GM12878 (cell line): ENCODE measurements at regions not wholly inside any gene's neighbourhood (a gene's known extent, or its start where the extent isn't known, plus 50 kb on each side); places are given as distances from the start of the nearest gene placed in this dataset.

ENCODE experiments used
- ATAC-seq: fragments of 200-7000 bp; cut with Tn5 transposase; 3 replicates; pipeline ENCODE4 v1.9.1; 2020; ENCODE audit warnings: mild to moderate bottlenecking, moderate library complexity
- BruUV-seq: library from RNA; stranded (reverse); fragments of 400-500 nt; replicated peaks from 2 replicates; lab custom pipeline; 2021; lab: Mats Ljungman, UMichigan
- CTCF ChIA-PET: fragments of 300-600 bp; sonication (Branson Sonifier 250); formaldehyde crosslinking; extraction: SDS; loops from one replicate; lab custom pipeline; 2021; ENCODE audit warnings: inconsistent platforms; lab: Yijun Ruan, JAX
- POLR2A ChIA-PET: fragments of 350-600 bp; formaldehyde crosslinking; extraction: SDS; loops from one replicate; lab custom pipeline; 2021; ENCODE audit warnings: inconsistent platforms; lab: Charles Lee
- RAD21 ChIA-PET: fragments of 300-600 bp; sonication (Branson Sonifier 250); formaldehyde crosslinking; loops from one replicate; lab custom pipeline; 2023; ENCODE audit warnings: antibody characterized with exemption; ENCODE audit not compliant: unreplicated experiment; lab: Charles Lee
- SMC1A ChIA-PET: fragments of 300-600 bp; sonication (Branson Sonifier 250); formaldehyde crosslinking; loops from one replicate; lab custom pipeline; 2023; ENCODE audit not compliant: unreplicated experiment, uncharacterized antibody; lab: Charles Lee
- DNase-seq: peaks from one replicate; pipeline ENCODE4 v3.0.0-alpha.2; 2011; ENCODE audit warnings: low read depth, low spot score
- FAIRE-seq: peaks from 3 replicates; lab custom pipeline; 2011; peaks lifted over from hg19 to GRCh38; lab: Jason Lieb, UNC
- H2AFZ ChIP-seq: 2 replicates; pipeline ENCODE4 v1.6.0; 2011; ENCODE audit warnings: low read depth, low read length, control low read depth; ENCODE audit not compliant: control insufficient read depth
- H3K27ac ChIP-seq: 2 replicates; pipeline ENCODE4 v1.5.1; 2011; ENCODE audit warnings: control low read depth; ENCODE audit not compliant: control insufficient read depth, insufficient read depth
- H3K27me3 ChIP-seq, 2 experiments: replicated peaks in 1 of 2; 2 replicates each; pipeline versions ENCODE4 v1.6.0 to v1.6.1; 2011; ENCODE audit warnings: low read length in 1 of 2; ENCODE audit not compliant: control insufficient read depth in 2 of 2, insufficient read depth in 2 of 2
- H3K36me3 ChIP-seq, 2 experiments: 2 replicates each; pipeline ENCODE4 v1.5.1; 2011; ENCODE audit warnings: low read length in 1 of 2; ENCODE audit not compliant: control insufficient read depth in 2 of 2, insufficient read depth in 2 of 2
- H3K4me1 ChIP-seq: 2 replicates; pipeline ENCODE4 v1.6.1; 2011; ENCODE audit warnings: mild to moderate bottlenecking, low read length, moderate library complexity, mixed read lengths; ENCODE audit not compliant: control insufficient read depth, insufficient read depth
- H3K4me2 ChIP-seq: 2 replicates; pipeline ENCODE4 v1.6.0; 2011; ENCODE audit warnings: control low read depth; ENCODE audit not compliant: control insufficient read depth, insufficient read depth
- H3K4me3 ChIP-seq: fragments of 200-600 bp; sonication (generic); 2 replicates; pipeline ENCODE4 v1.5.1; 2016
- H3K79me2 ChIP-seq: 2 replicates; pipeline ENCODE4 v1.6.0; 2011; ENCODE audit warnings: low read length; ENCODE audit not compliant: control insufficient read depth, insufficient read depth
- H3K9ac ChIP-seq: 2 replicates; pipeline ENCODE4 v1.8.0; 2011; ENCODE audit warnings: low read length, control low read depth, mixed read lengths; ENCODE audit not compliant: control insufficient read depth, insufficient read depth
- H3K9me3 ChIP-seq: replicated peaks from 3 replicates; pipeline ENCODE4 v1.5.1; 2011; ENCODE audit warnings: mild to moderate bottlenecking, low read length; ENCODE audit not compliant: control insufficient read depth, insufficient read depth
- H4K20me1 ChIP-seq: 2 replicates; pipeline ENCODE4 v1.6.0; 2011; ENCODE audit not compliant: control insufficient read depth, insufficient read depth
- CBFB ChIP-seq: IDR thresholded peaks from 2 replicates; pipeline ENCODE4 v1.6.1; 2016; ENCODE audit warnings: antibody characterized with exemption, low read depth
- E2F4 ChIP-seq: IDR thresholded peaks from 2 replicates; pipeline ENCODE4 v1.6.1; 2012; ENCODE audit warnings: low read depth, low read length, improper control_type of control experiment
- HDAC2 ChIP-seq: fragments of 200-600 bp; sonication (generic); IDR thresholded peaks from 2 replicates; pipeline ENCODE4 v1.6.1; 2017
- HSF1 ChIP-seq: fragments of 150-350 bp; IDR thresholded peaks from 2 replicates; pipeline ENCODE4 v1.6.1; 2014; ENCODE audit warnings: mild to moderate bottlenecking, low read depth, low read length
- JUNB ChIP-seq: IDR thresholded peaks from 2 replicates; pipeline ENCODE4 v1.6.1; 2016; ENCODE audit warnings: antibody characterized with exemption, mild to moderate bottlenecking
- MEF2A ChIP-seq: IDR thresholded peaks from 2 replicates; pipeline ENCODE4 v1.6.1; 2011; ENCODE audit warnings: low read depth, mild to moderate bottlenecking, low read length, moderate library complexity; ENCODE audit not compliant: insufficient read depth
- MTA2 ChIP-seq: fragments of 450-650 bp; IDR thresholded peaks from 2 replicates; pipeline ENCODE4 v1.6.1; 2016; ENCODE audit warnings: low read depth, mild to moderate bottlenecking, moderate library complexity
- NKRF ChIP-seq: fragments of 450-650 bp; conservative IDR thresholded peaks from 2 replicates; pipeline ENCODE4 v1.6.1; 2017; ENCODE audit warnings: mild to moderate bottlenecking, moderate library complexity
- PKNOX1 ChIP-seq: fragments of 450-650 bp; IDR thresholded peaks from 2 replicates; pipeline ENCODE4 v1.6.1; 2016; ENCODE audit warnings: mild to moderate bottlenecking
- POU2F2 ChIP-seq: IDR thresholded peaks from 3 replicates; pipeline ENCODE4 v1.6.1; 2011; ENCODE audit warnings: low read depth, mild to moderate bottlenecking, low read length, borderline replicate concordance
- SP1 ChIP-seq: IDR thresholded peaks from one replicate; pipeline ENCODE4 v1.6.1; 2011; ENCODE audit warnings: low read depth, low read length
- TCF12 ChIP-seq: IDR thresholded peaks from 2 replicates; pipeline ENCODE4 v1.6.1; 2011; ENCODE audit warnings: low read depth, mild to moderate bottlenecking, low read length
- ZBED1 ChIP-seq: IDR thresholded peaks from 2 replicates; pipeline ENCODE4 v1.6.1; 2016; ENCODE audit warnings: borderline replicate concordance
- ZBTB4 ChIP-seq: fragments of 450-650 bp; formaldehyde crosslinking; IDR thresholded peaks from 2 replicates; pipeline ENCODE4 v1.4.0; 2022; ENCODE audit warnings: mild to moderate bottlenecking, moderate library complexity
- ZNF207 ChIP-seq: fragments of 450-650 bp; IDR thresholded peaks from 2 replicates; pipeline ENCODE4 v1.6.1; 2014; ENCODE audit warnings: antibody characterized with exemption, mild to moderate bottlenecking, borderline replicate concordance
- ZNF24 ChIP-seq: fragments of 450-650 bp; IDR thresholded peaks from 2 replicates; pipeline ENCODE4 v1.6.1; 2017; ENCODE audit warnings: antibody characterized with exemption, mild to moderate bottlenecking
- WGBS: methylation state at CpG from one replicate; pipeline ENCODE4 v1.1.6; 2016; ENCODE audit warnings: low lambda C conversion rate; ENCODE audit not compliant: insufficient replicate concordance, insufficient coverage; ENCODE audit errors: missing lambda C conversion rate; 5-methylcytosine and 5-hydroxymethylcytosine counted together
- in situ Hi-C: fragments of 300-500 bp; cut with MboI; formaldehyde crosslinking; loops from 9 replicates; pipeline ENCODE4 v1.14.3; 2018; ENCODE audit warnings: mixed read lengths
- intact Hi-C: fragments of 100-400 bp; cut with micrococcal nuclease; formaldehyde crosslinking; loops from one replicate; pipeline ENCODE4 v1.14.2; 2022; ENCODE audit not compliant: unreplicated experiment

GRCh38 chr3:87370007-87370406, 93.6 kb upstream of the POU1F1 start (continued):
- TF ChIP-seq NKRF (no peak), PKNOX1 (no peak), POU2F2 (no peak)

- Histone ChIP-seq H3K4me2 (no peak overlapping the region), H2AFZ (no peak overlapping the region), H3K79me2 (no peaks in the 10 kb centered on the region), H3K36me3 (no peaks in the 10 kb centered on the region), H3K4me1 (no peaks in the 10 kb centered on the region), H3K4me3 (no peak overlapping the region), H4K20me1 (no peaks in the 10 kb centered on the region), H3K27me3 (no peaks in the 10 kb centered on the region), H3K27ac (no peak overlapping the region), H3K9ac (no peak overlapping the region), H3K9me3 (no peaks in the 10 kb centered on the region)
- RAD21 ChIA-PET, result no interaction called here
- no peak for DNase-seq
- no TSS peak for BruUV-seq
- CTCF ChIA-PET, result interaction anchor here (2.1 kb wide), 1 partner anchor 12 kb away, joined by 5 read pairs; no protein-coding TSS in a partner anchor
- WGBS, result 43% methylated on average over 1 of the region's 1 CpG
- FAIRE-seq, result no peak
- in situ Hi-C loops, result no loop called here
- intact Hi-C loops, result no loop called here
- ATAC-seq, result no peak
- SMC1A ChIA-PET, result interaction anchor here (1.0 kb wide), 1 partner anchor 17 kb away, joined by 4 read pairs; no protein-coding TSS in a partner anchor
- POLR2A ChIA-PET, result no interaction called here
- no peak for TF ChIP-seq CBFB
- no peak for TF ChIP-seq HSF1
- no peak for TF ChIP-seq TCF12
- no peak for TF ChIP-seq ZNF207
- TF ChIP-seq ZBTB4, result no peak
- TF ChIP-seq E2F4, result no peak
- TF ChIP-seq ZBED1, result no peak
- no peak for TF ChIP-seq JUNB
- TF ChIP-seq MEF2A, result no peak
- no peak for TF ChIP-seq MTA2
- no peak for TF ChIP-seq SP1
- TF ChIP-seq HDAC2, result no peak
- TF ChIP-seq ZNF24, result no peak
Observed at GRCh38 chr3:87367736-87368135, 91.4 kb upstream of the POU1F1 start.
